IMR-90 (cell line): ENCODE measurements at regions not wholly inside any gene's neighbourhood (a gene's known extent, or its start where the extent isn't known, plus 50 kb on each side); places are given as distances from the start of the nearest gene placed in this dataset.

ENCODE experiments used
- ATAC-seq: fragments of 200-7000 bp; cut with Tn5 transposase; 2 replicates; pipeline ENCODE4 v1.9.1; 2020; ENCODE audit warnings: low read depth, mild to moderate bottlenecking, moderate library complexity
- BruUV-seq: library from RNA; stranded (reverse); fragments of 400-500 nt; replicated peaks from 2 replicates; lab custom pipeline; 2021; lab: Mats Ljungman, UMichigan
- CTCF ChIA-PET: fragments of 300-600 bp; formaldehyde crosslinking; extraction: SDS; loops from one replicate; lab custom pipeline; 2021; ENCODE audit warnings: antibody characterized with exemption; lab: Yijun Ruan, JAX
- POLR2A ChIA-PET: fragments of 300-600 bp; sonication (Branson Sonifier 250); formaldehyde crosslinking; loops from one replicate; lab custom pipeline; 2022; ENCODE audit warnings: antibody characterized with exemption; ENCODE audit not compliant: unreplicated experiment; lab: Charles Lee
- DNase-seq: peaks from one replicate; pipeline ENCODE4 v3.0.0; 2013
- H2AFZ ChIP-seq: replicated peaks from 2 replicates; pipeline ENCODE3; 2013; ENCODE audit warnings: low read length, mild to moderate bottlenecking; ENCODE audit not compliant: poor library complexity
- H2AK5ac ChIP-seq: 2 replicates; pipeline ENCODE4 v1.6.1; 2013; ENCODE audit warnings: low read depth, low read length, inconsistent platforms
- H2AK9ac ChIP-seq: replicated peaks from 2 replicates; pipeline ENCODE3; 2013; ENCODE audit warnings: mild to moderate bottlenecking, low read depth, low read length, moderate library complexity; ENCODE audit not compliant: poor library complexity
- H2BK120ac ChIP-seq: 2 replicates; pipeline ENCODE4 v1.6.1; 2013; ENCODE audit warnings: low read depth, low read length, inconsistent platforms
- H2BK15ac ChIP-seq: 3 replicates; pipeline ENCODE4 v1.6.1; 2013; ENCODE audit warnings: low read depth, low read length, inconsistent platforms
- H2BK20ac ChIP-seq: 2 replicates; pipeline ENCODE4 v1.6.1; 2013; ENCODE audit warnings: low read depth, mild to moderate bottlenecking, inconsistent platforms, low read length, moderate library complexity
- H2BK5ac ChIP-seq: 2 replicates; pipeline ENCODE4 v1.6.1; 2013; ENCODE audit warnings: mild to moderate bottlenecking, low read depth, low read length, inconsistent platforms; ENCODE audit not compliant: poor library complexity, severe bottlenecking
- H3K14ac ChIP-seq: replicated peaks from 2 replicates; pipeline ENCODE4 v1.6.1; 2013; ENCODE audit warnings: low read depth, low read length, inconsistent platforms
- H3K18ac ChIP-seq: 2 replicates; pipeline ENCODE4 v1.6.1; 2013; ENCODE audit warnings: low read depth, low read length, control low read depth
- H3K23ac ChIP-seq: 2 replicates; pipeline ENCODE4 v1.6.1; 2013; ENCODE audit warnings: low read depth, low read length, inconsistent platforms
- H3K27ac ChIP-seq: 2 replicates; pipeline ENCODE4 v1.5.1; 2013; ENCODE audit warnings: mild to moderate bottlenecking, control low read depth, low read length; ENCODE audit not compliant: insufficient read depth
- H3K27me3 ChIP-seq: 2 replicates; pipeline ENCODE4 v1.6.1; 2013; ENCODE audit warnings: low read length; ENCODE audit not compliant: control insufficient read depth, insufficient read depth
- H3K36me3 ChIP-seq: 2 replicates; pipeline ENCODE4 v1.6.1; 2013; ENCODE audit warnings: low read length, mixed read lengths; ENCODE audit not compliant: control insufficient read depth, insufficient read depth
- H3K4ac ChIP-seq: 2 replicates; pipeline ENCODE4 v1.6.1; 2013; ENCODE audit warnings: low read depth, low read length, inconsistent platforms
- H3K4me1 ChIP-seq: 2 replicates; pipeline ENCODE4 v1.6.1; 2013; ENCODE audit warnings: low read length, mixed read lengths; ENCODE audit not compliant: control insufficient read depth, insufficient read depth
- H3K4me2 ChIP-seq: 2 replicates; pipeline ENCODE4 v1.6.1; 2013; ENCODE audit warnings: low read depth, mild to moderate bottlenecking, control low read depth, low read length, moderate library complexity
- H3K4me3 ChIP-seq: 2 replicates; pipeline ENCODE4 v1.5.1; 2013; ENCODE audit warnings: low read depth, mild to moderate bottlenecking, control low read depth, low read length, moderate library complexity; ENCODE audit not compliant: insufficient read depth
- H3K56ac ChIP-seq: 2 replicates; pipeline ENCODE4 v1.6.1; 2013; ENCODE audit warnings: low read length, inconsistent platforms; ENCODE audit not compliant: insufficient read depth; ENCODE audit errors: extremely low read depth
- H3K79me1 ChIP-seq, 2 experiments: 2 replicates each; pipeline ENCODE4 v1.6.1; 2013; ENCODE audit warnings: low read length in 2 of 2, inconsistent platforms in 1 of 2, low read depth in 1 of 2
- H3K9ac ChIP-seq: 2 replicates; pipeline ENCODE4 v1.6.1; 2013; ENCODE audit warnings: low read depth, low read length, control low read depth
- H3K9me1 ChIP-seq: 2 replicates; pipeline ENCODE4 v1.6.1; 2013; ENCODE audit warnings: low read length, inconsistent platforms; ENCODE audit not compliant: insufficient read depth
- H3K9me3 ChIP-seq: 2 replicates; pipeline ENCODE4 v1.6.1; 2013; ENCODE audit warnings: low read length; ENCODE audit not compliant: control insufficient read depth, insufficient read depth
- H4K20me1 ChIP-seq: 2 replicates; pipeline ENCODE4 v1.6.1; 2013; ENCODE audit warnings: low read length, inconsistent platforms; ENCODE audit not compliant: insufficient read depth
- H4K5ac ChIP-seq: 2 replicates; pipeline ENCODE4 v1.6.1; 2013; ENCODE audit warnings: mild to moderate bottlenecking, low read depth, low read length, control low read depth
- H4K8ac ChIP-seq, 2 experiments: 2 replicates each; pipeline ENCODE4 v1.6.1; 2013; ENCODE audit warnings: low read depth in 2 of 2, low read length in 2 of 2, control low read depth in 1 of 2, inconsistent platforms in 1 of 2
- H4K91ac ChIP-seq: 2 replicates; pipeline ENCODE4 v1.6.1; 2013; ENCODE audit warnings: low read depth, low read length, inconsistent platforms; ENCODE audit not compliant: insufficient read depth
- BHLHE40 ChIP-seq: fragments of 150-350 bp; IDR thresholded peaks from 2 replicates; pipeline ENCODE4 v1.6.1; 2016; ENCODE audit warnings: mild to moderate bottlenecking, low read depth, low read length
- CEBPB ChIP-seq: IDR thresholded peaks from 2 replicates; pipeline ENCODE4 v1.6.1; 2012; ENCODE audit warnings: low read depth, low read length, improper control_type of control experiment
- CHD1 ChIP-seq: IDR thresholded peaks from 2 replicates; pipeline ENCODE4 v1.6.1; 2012; ENCODE audit warnings: low read depth, low read length, improper control_type of control experiment
- FOS ChIP-seq: fragments of 150-350 bp; IDR thresholded peaks from 2 replicates; pipeline ENCODE4 v1.6.1; 2016; ENCODE audit warnings: low read depth, low read length
- MAFK ChIP-seq: IDR thresholded peaks from 2 replicates; pipeline ENCODE4 v1.6.1; 2012; ENCODE audit warnings: low read depth, low read length, improper control_type of control experiment
- MXI1 ChIP-seq: IDR thresholded peaks from 2 replicates; pipeline ENCODE4 v1.6.1; 2012; ENCODE audit warnings: low read depth, mild to moderate bottlenecking, low read length, moderate library complexity, borderline replicate concordance
- POLR2A ChIP-seq: IDR thresholded peaks from 2 replicates; pipeline ENCODE4 v1.6.1; 2012; ENCODE audit warnings: mild to moderate bottlenecking, low read depth, low read length
- RAD21 ChIP-seq: IDR thresholded peaks from 2 replicates; pipeline ENCODE4 v1.6.1; 2012; ENCODE audit warnings: low read length, improper control_type of control experiment
- RCOR1 ChIP-seq: IDR thresholded peaks from 2 replicates; pipeline ENCODE4 v1.6.1; 2012; ENCODE audit warnings: mild to moderate bottlenecking, low read length, improper control_type of control experiment; ENCODE audit not compliant: insufficient replicate concordance
- RFX5 ChIP-seq: IDR thresholded peaks from 2 replicates; pipeline ENCODE4 v1.8.0; 2012; ENCODE audit warnings: low read depth, mild to moderate bottlenecking, low read length, moderate library complexity
- SMC3 ChIP-seq: fragments of 150-350 bp; IDR thresholded peaks from 2 replicates; pipeline ENCODE4 v1.6.1; 2016; ENCODE audit warnings: low read depth, mild to moderate bottlenecking, antibody characterized with exemption, low read length, moderate library complexity
- USF2 ChIP-seq: fragments of 150-350 bp; IDR thresholded peaks from 2 replicates; pipeline ENCODE4 v1.6.1; 2017; ENCODE audit warnings: mild to moderate bottlenecking, antibody characterized with exemption, low read length, low read depth
- WGBS, 2 experiments: methylation state at CpG; one replicate each; pipeline versions ENCODE4 v1.1.5 to v1.1.7; 2013; ENCODE audit warnings: missing lambda C conversion rate in 2 of 2; ENCODE audit not compliant: insufficient read length in 1 of 2; ENCODE audit errors: extremely low coverage in 2 of 2; 5-methylcytosine and 5-hydroxymethylcytosine counted together
- dilution Hi-C: fragments of 300-500 bp; cut with HindIII; formaldehyde crosslinking; loops from one replicate; pipeline ENCODE4 v1.14.3; 2018; ENCODE audit warnings: low sequenced_read_pairs; ENCODE audit not compliant: unreplicated experiment
- in situ Hi-C: fragments of 300-500 bp; cut with MboI; formaldehyde crosslinking; loops from 3 replicates; pipeline ENCODE4 v1.14.3; 2019; ENCODE audit warnings: low sequenced_read_pairs, inconsistent platforms, mixed read lengths
- intact Hi-C: fragments of 100-400 bp; cut with micrococcal nuclease; formaldehyde crosslinking; loops from 2 replicates; pipeline ENCODE4 v1.10.0; 2022
- TF ChIP-seq, protein P1 (sequence below): conservative IDR thresholded peaks from 2 replicates; pipeline ENCODE4 v1.5.1; 2012; ENCODE audit warnings: mild to moderate bottlenecking, low read depth, low read length, improper control_type of control experiment
- TF ChIP-seq, protein P2 (sequence below): fragments of 150-350 bp; IDR thresholded peaks from 2 replicates; pipeline ENCODE4 v1.6.1; 2016; ENCODE audit warnings: low read depth, mild to moderate bottlenecking, low read length, moderate library complexity, borderline replicate concordance

GRCh38 chr2:107012714-107013306 is 126.8 kb upstream of the ST6GAL2 start:
- DNase-seq (no peak), ATAC-seq (no peak)
- Histone ChIP-seq H4K5ac (no peak overlapping the region), H2AFZ (no peak overlapping the region), H2BK15ac (no peak overlapping the region), H3K4me3 (no peak overlapping the region), H2AK5ac (no peak overlapping the region), H3K9me3 (peaks cover 2% of the 10 kb centered on the region; the same call in 1 of the 2 replicates), H3K14ac (no peak overlapping the region), H3K23ac (no peak overlapping the region), H4K91ac (no peak overlapping the region), H2BK5ac (no peak overlapping the region), H3K27me3 (no peaks in the 10 kb centered on the region), H3K9me1 (no peaks in the 10 kb centered on the region), H3K4me1 (no peaks in the 10 kb centered on the region), H4K8ac (no peak overlapping the region), H3K56ac (no peak overlapping the region), H2BK20ac (no peak overlapping the region), H3K4ac (no peak overlapping the region), H3K27ac (no peak overlapping the region), H3K36me3 (no peaks in the 10 kb centered on the region), H3K4me2 (no peak overlapping the region), H2AK9ac (no peak overlapping the region), H3K9ac (no peak overlapping the region), H3K79me1 (no peaks in the 10 kb centered on the region), H4K20me1 (no peaks in the 10 kb centered on the region), H2BK120ac (no peak overlapping the region), H3K18ac (no peak overlapping the region)
- dilution Hi-C loops: no loop called here
- TF ChIP-seq POLR2A (no peak), RAD21 (no peak), RFX5 (no peak), MXI1 (no peak), CHD1 (no peak), MAFK (no peak), FOS (no peak), BHLHE40 (no peak), SMC3 (no peak), USF2 (no peak), RCOR1 (no peak), CEBPB (no peak)
- TF ChIP-seq, protein P1, sequence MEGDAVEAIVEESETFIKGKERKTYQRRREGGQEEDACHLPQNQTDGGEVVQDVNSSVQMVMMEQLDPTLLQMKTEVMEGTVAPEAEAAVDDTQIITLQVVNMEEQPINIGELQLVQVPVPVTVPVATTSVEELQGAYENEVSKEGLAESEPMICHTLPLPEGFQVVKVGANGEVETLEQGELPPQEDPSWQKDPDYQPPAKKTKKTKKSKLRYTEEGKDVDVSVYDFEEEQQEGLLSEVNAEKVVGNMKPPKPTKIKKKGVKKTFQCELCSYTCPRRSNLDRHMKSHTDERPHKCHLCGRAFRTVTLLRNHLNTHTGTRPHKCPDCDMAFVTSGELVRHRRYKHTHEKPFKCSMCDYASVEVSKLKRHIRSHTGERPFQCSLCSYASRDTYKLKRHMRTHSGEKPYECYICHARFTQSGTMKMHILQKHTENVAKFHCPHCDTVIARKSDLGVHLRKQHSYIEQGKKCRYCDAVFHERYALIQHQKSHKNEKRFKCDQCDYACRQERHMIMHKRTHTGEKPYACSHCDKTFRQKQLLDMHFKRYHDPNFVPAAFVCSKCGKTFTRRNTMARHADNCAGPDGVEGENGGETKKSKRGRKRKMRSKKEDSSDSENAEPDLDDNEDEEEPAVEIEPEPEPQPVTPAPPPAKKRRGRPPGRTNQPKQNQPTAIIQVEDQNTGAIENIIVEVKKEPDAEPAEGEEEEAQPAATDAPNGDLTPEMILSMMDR: no peak
- TF ChIP-seq, protein P2, sequence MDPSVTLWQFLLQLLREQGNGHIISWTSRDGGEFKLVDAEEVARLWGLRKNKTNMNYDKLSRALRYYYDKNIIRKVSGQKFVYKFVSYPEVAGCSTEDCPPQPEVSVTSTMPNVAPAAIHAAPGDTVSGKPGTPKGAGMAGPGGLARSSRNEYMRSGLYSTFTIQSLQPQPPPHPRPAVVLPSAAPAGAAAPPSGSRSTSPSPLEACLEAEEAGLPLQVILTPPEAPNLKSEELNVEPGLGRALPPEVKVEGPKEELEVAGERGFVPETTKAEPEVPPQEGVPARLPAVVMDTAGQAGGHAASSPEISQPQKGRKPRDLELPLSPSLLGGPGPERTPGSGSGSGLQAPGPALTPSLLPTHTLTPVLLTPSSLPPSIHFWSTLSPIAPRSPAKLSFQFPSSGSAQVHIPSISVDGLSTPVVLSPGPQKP: no peak
- no TSS peak for BruUV-seq
- intact Hi-C loops: no loop called here
- no CpG with 5 or more reads among the region's 5 CpGs for WGBS, 2 experiments
- CTCF ChIA-PET: no interaction called here
- in situ Hi-C loops: no loop called here
- POLR2A ChIA-PET: no interaction called here
